ENCODE measurements at regions not wholly inside any gene's neighbourhood (a gene's known extent, or its start where the extent isn't known, plus 50 kb on each side); places are given as distances from the start of the nearest gene placed in this dataset.

GRCh38 chr1:234994436-234995295 is 134.0 kb downstream of the TOMM20 start:
- no peak overlapping the region for H3K27ac ChIP-seq (ENCODE audit: control insufficient read depth, insufficient read depth, low read length)
- no peak overlapping the region for H3K4me3 ChIP-seq (ENCODE audit: control insufficient read depth in 2 of 3, extremely low read depth in 1 of 3, insufficient read depth in 2 of 3, low read depth in 1 of 3, low read length in 3 of 3)
- no peak overlapping the region for H3K9ac ChIP-seq (ENCODE audit: control insufficient read depth, extremely low read depth, insufficient read depth, low read length)
- no peak for FAIRE-seq
- DNase-seq (ENCODE audit: low read depth, low spot score) = no peak
- no peaks in the 10 kb centered on the region for H3K79me2 ChIP-seq (ENCODE audit: control insufficient read depth, insufficient read depth, low read length)
- no peaks in the 10 kb centered on the region for H4K20me1 ChIP-seq (ENCODE audit: control insufficient read depth, extremely low read depth, insufficient read depth, low read length)
- H3K4me1 ChIP-seq (ENCODE audit: control insufficient read depth, extremely low read depth, insufficient read depth, low read length) = peaks cover 26% of the 10 kb centered on the region
- no peak overlapping the region for H2AFZ ChIP-seq (ENCODE audit: control insufficient read depth, low read length)
- no peaks in the 10 kb centered on the region for H3K27me3 ChIP-seq (ENCODE audit: control insufficient read depth, extremely low read depth, insufficient read depth, low read length)
- no peaks in the 10 kb centered on the region for H3K9me1 ChIP-seq (ENCODE audit: control insufficient read depth, extremely low read depth, insufficient read depth, low read length)
- no peak for TF ChIP-seq EZH2 (IDR thresholded peaks at IDR 0.05; ENCODE audit: low read length)
- TF ChIP-seq CTCF (optimal IDR thresholded peaks at IDR 0.05 in 1 of 3, IDR thresholded peaks at IDR 0.05 in 1 of 3, conservative IDR thresholded peaks at IDR 0.05 in 1 of 3; ENCODE audit: extremely low read depth in 1 of 3, insufficient read depth in 2 of 3, low read length in 3 of 3) = no peak
- H3K4me2 ChIP-seq (ENCODE audit: control insufficient read depth, extremely low read depth, insufficient read depth, low read depth, low read length) = no peak overlapping the region
- dilution Hi-C loops (cut with MboI; ENCODE audit: extremely low pct_ligation_motif_present, low sequenced_read_pairs) = no loop called here
- no peaks in the 10 kb centered on the region for H3K36me3 ChIP-seq (ENCODE audit: control insufficient read depth in 2 of 2, extremely low read depth in 1 of 2, insufficient read depth in 2 of 2, low read length in 2 of 2)
- no peaks in the 10 kb centered on the region for H3K9me3 ChIP-seq (ENCODE audit: control insufficient read depth, low read depth, low read length)

GRCh38 chr1:234992065-234992464 is 136.6 kb downstream of the TOMM20 start:
- peaks cover 18% of the 10 kb centered on the region for H3K4me1 ChIP-seq (ENCODE audit: control insufficient read depth, extremely low read depth, insufficient read depth, low read length)
- H3K9ac ChIP-seq (ENCODE audit: control insufficient read depth, extremely low read depth, insufficient read depth, low read length) = no peak overlapping the region
- dilution Hi-C loops (cut with MboI; ENCODE audit: extremely low pct_ligation_motif_present, low sequenced_read_pairs) = no loop called here
- H2AFZ ChIP-seq (ENCODE audit: control insufficient read depth, low read length) = no peak overlapping the region
- H3K9me3 ChIP-seq (ENCODE audit: control insufficient read depth, low read depth, low read length) = no peaks in the 10 kb centered on the region
- no peaks in the 10 kb centered on the region for H4K20me1 ChIP-seq (ENCODE audit: control insufficient read depth, extremely low read depth, insufficient read depth, low read length)
- TF ChIP-seq CTCF (optimal IDR thresholded peaks at IDR 0.05 in 1 of 3, IDR thresholded peaks at IDR 0.05 in 1 of 3, conservative IDR thresholded peaks at IDR 0.05 in 1 of 3; ENCODE audit: extremely low read depth in 1 of 3, insufficient read depth in 2 of 3, low read length in 3 of 3) (no peak), EZH2 (IDR thresholded peaks at IDR 0.05; ENCODE audit: low read length) (no peak)
- FAIRE-seq (no peak), DNase-seq (ENCODE audit: low read depth, low spot score) (no peak)
- no peak overlapping the region for H3K4me2 ChIP-seq (ENCODE audit: control insufficient read depth, extremely low read depth, insufficient read depth, low read depth, low read length)
- no peaks in the 10 kb centered on the region for H3K27me3 ChIP-seq (ENCODE audit: control insufficient read depth, extremely low read depth, insufficient read depth, low read length)
- H3K79me2 ChIP-seq (ENCODE audit: control insufficient read depth, insufficient read depth, low read length) = no peaks in the 10 kb centered on the region
- H3K27ac ChIP-seq (ENCODE audit: control insufficient read depth, insufficient read depth, low read length) = no peak overlapping the region
- no peak overlapping the region for H3K4me3 ChIP-seq (ENCODE audit: control insufficient read depth in 2 of 3, extremely low read depth in 1 of 3, insufficient read depth in 2 of 3, low read depth in 1 of 3, low read length in 3 of 3)
- no peaks in the 10 kb centered on the region for H3K9me1 ChIP-seq (ENCODE audit: control insufficient read depth, extremely low read depth, insufficient read depth, low read length)
- H3K36me3 ChIP-seq (ENCODE audit: control insufficient read depth in 2 of 2, extremely low read depth in 1 of 2, insufficient read depth in 2 of 2, low read length in 2 of 2) = no peaks in the 10 kb centered on the region
